Tibial artery (tissue), 4 donors: ENCODE measurements at regions not wholly inside any gene's neighbourhood (a gene's known extent, or its start where the extent isn't known, plus 50 kb on each side); places are given as distances from the start of the nearest gene placed in this dataset.

ENCODE experiments used
- DNase-seq, 2 donors: peaks; one replicate each; pipeline ENCODE4 v3.0.0-alpha.2; 2019
- H3K27ac ChIP-seq, 2 donors: fragments of 200-600 bp; sonication (generic) in 1 of 2; 1 replicate in 1 of 2; 2 replicates in 1 of 2; pipeline ENCODE4 v1.5.1; 2018 to 2019; ENCODE audit warnings: mild to moderate bottlenecking in 1 of 2
- H3K27me3 ChIP-seq, 2 donors: fragments of 200-600 bp; sonication (generic) in 1 of 2; one replicate each; pipeline versions ENCODE4 v1.5.1 to v1.6.0; 2016 to 2019
- H3K36me3 ChIP-seq, 3 donors: fragments of 200-600 bp; sonication (generic) in 2 of 3; one replicate each; pipeline ENCODE4 v1.5.1; 2016 to 2019; ENCODE audit warnings: mild to moderate bottlenecking in 2 of 3
- H3K4me1 ChIP-seq, 4 donors: fragments of 200-600 bp; sonication (generic) in 2 of 4; 1 replicate in 3 of 4; 2 replicates in 1 of 4; pipeline ENCODE4 v1.5.1; 2016 to 2019
- H3K4me3 ChIP-seq, 2 donors: fragments of 200-600 bp; sonication (generic) in 1 of 2; 1 replicate in 1 of 2; 2 replicates in 1 of 2; pipeline ENCODE4 v1.5.1; 2018 to 2019; ENCODE audit warnings: mild to moderate bottlenecking in 2 of 2
- H3K9me3 ChIP-seq, 3 donors: fragments of 200-600 bp; sonication (generic) in 1 of 3; one replicate each; pipeline ENCODE4 v1.5.1; 2016 to 2019
- CTCF ChIP-seq, 2 experiments: fragments of 200-600 bp in 1 of 2; fragments of 450-650 bp in 1 of 2; IDR thresholded peaks; one replicate each; pipeline ENCODE4 v1.5.1; 2017 to 2019; ENCODE audit warnings: antibody characterized with exemption in 2 of 2, mild to moderate bottlenecking in 1 of 2, moderate library complexity in 1 of 2
- intact Hi-C: fragments of 100-400 bp; cut with DNase I; formaldehyde crosslinking; loops from one replicate; pipeline ENCODE4 v1.15.0; 2023; ENCODE audit warnings: low total_unique reads

DNA sequence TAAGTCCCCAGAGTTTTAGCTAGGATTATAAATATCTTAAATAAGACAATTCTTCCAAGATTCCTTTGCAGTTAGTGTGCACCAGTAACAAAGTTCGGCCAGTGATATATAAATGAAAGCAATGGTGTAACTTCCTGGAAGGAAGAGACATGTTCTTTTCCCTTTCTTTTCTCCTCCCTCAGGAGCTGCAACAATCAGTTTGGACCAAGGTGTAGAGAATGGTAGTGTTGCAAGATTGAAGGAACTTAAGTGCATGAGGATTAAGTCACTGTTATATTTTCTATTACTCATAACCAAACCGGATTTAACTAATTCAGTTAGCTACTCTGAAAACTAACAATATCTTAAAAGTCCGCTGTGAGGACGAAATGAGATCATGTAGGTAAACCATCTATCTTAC lies 68.9 kb upstream of the KCNJ16 start:
- no peak for TF ChIP-seq CTCF (IDR thresholded peaks at IDR 0.05)
- H3K36me3 ChIP-seq = no peaks in the 10 kb centered on the region
- no peak for DNase-seq
- H3K4me3 ChIP-seq = no peak overlapping the region
- H3K27ac ChIP-seq = no peak overlapping the region
- no peaks in the 10 kb centered on the region for H3K9me3 ChIP-seq
- no peaks in the 10 kb centered on the region for H3K4me1 ChIP-seq
- intact Hi-C loops = no loop called here
- no peaks in the 10 kb centered on the region for H3K27me3 ChIP-seq

DNA sequence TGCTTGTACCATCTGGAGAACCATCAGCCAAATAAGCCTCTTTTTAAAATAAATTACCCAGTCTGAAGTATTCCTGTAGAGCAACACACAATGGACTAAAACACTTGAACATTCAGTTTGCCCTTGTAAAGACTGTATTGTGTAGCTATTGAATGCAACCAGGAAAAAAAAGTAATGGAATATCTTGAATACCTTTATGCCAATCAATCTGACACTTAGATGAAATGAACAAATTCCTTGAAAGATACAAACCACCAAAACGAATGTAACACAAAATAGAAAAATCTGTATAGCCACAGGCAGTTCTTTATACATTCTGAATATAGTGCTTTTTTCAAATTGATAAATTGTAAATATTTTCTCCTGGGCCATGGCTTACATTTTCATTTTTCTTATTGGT lies 63.3 kb upstream of the KCNJ16 start:
- intact Hi-C loops = no loop called here

DNA sequence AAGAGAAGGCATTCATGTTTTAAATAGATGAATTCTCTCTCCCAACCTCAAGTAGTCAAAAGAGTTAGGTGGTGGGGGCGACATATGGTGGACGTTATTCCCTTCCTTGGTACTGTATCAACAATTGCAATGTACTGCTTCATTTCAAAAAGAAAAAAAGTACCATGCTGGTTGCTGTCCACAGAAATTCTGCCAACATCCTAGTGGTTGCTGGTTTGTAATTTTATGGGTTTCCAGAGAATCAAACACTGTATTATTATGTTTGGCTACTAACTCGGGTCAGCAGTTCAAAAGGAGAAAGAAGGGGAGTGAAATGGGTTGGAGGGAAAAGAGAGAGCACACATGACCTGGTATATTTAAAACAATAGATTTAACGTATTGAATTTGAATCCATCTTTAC lies 61.1 kb upstream of the KCNJ16 start:
- DNase-seq = no peak

More for the DNA sequence above, 63.3 kb upstream of the KCNJ16 start:
- TF ChIP-seq CTCF (IDR thresholded peaks at IDR 0.05) = no peak
- Histone ChIP-seq H3K4me3 (no peak overlapping the region), H3K27me3 (no peaks in the 10 kb centered on the region), H3K36me3 (no peaks in the 10 kb centered on the region), H3K27ac (no peak overlapping the region), H3K9me3 (no peaks in the 10 kb centered on the region), H3K4me1 (no peaks in the 10 kb centered on the region)
- no peak for DNase-seq

DNA sequence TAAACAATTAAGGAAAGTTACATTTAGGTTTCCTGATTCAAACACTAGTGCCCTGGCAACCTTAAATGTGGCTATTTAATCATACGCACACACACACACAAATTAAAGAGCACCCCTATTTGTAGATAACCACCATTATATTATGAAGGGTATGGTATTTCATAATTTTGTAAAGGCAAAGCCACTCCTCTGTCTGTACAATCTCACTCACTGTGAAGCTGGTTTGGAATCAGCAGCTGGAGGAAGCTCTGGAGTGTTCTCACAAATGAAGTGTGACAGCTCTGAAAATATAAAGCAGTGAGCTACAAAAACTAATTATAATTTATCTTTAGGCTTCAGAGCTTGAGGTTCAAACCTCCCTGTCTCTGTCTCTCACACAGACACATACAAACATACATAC lies 57.9 kb upstream of the KCNJ16 start:
- intact Hi-C loops = no loop called here
- no peak for DNase-seq
- Histone ChIP-seq H3K4me3 (no peak overlapping the region), H3K9me3 (no peaks in the 10 kb centered on the region), H3K27ac (no peak overlapping the region), H3K36me3 (no peaks in the 10 kb centered on the region), H3K4me1 (peaks cover 0 to 9% (median 0%) of the 10 kb centered on the region in 4 donors), H3K27me3 (no peaks in the 10 kb centered on the region)
- TF ChIP-seq CTCF (IDR thresholded peaks at IDR 0.05) = no peak

More for the DNA sequence above, 61.1 kb upstream of the KCNJ16 start:
- no peak overlapping the region for H3K4me3 ChIP-seq
- H3K4me1 ChIP-seq = no peaks in the 10 kb centered on the region
- no peak for TF ChIP-seq CTCF (IDR thresholded peaks at IDR 0.05)
- H3K9me3 ChIP-seq = no peaks in the 10 kb centered on the region
- no peak overlapping the region for H3K27ac ChIP-seq
- no peaks in the 10 kb centered on the region for H3K27me3 ChIP-seq
- intact Hi-C loops = no loop called here
- H3K36me3 ChIP-seq = no peaks in the 10 kb centered on the region

DNA sequence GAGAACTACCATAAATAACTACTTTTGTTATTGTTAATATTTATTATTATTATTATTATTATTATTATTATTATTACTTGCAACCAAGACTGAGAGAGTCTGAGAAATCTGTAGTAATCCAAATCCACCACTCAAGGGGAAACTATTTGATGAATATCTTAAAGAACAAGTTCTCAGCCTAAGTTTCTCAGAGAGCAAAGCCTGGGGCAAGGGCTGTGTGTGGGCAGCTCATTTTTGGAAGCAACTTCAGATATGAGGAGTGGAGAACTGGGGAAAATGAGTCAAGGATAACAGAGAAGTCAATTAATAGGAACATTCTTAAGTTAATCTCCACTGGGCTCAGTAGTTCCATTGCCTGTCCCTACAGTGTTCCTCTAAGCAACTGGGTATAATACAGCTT lies 57.1 kb upstream of the KCNJ16 start:
- intact Hi-C loops = no loop called here
- TF ChIP-seq CTCF (IDR thresholded peaks at IDR 0.05) = no peak
- Histone ChIP-seq H3K9me3 (no peaks in the 10 kb centered on the region), H3K27ac (no peak overlapping the region), H3K4me1 (peaks cover 0 to 11% (median 0%) of the 10 kb centered on the region in 4 donors), H3K4me3 (no peak overlapping the region), H3K27me3 (no peaks in the 10 kb centered on the region), H3K36me3 (no peaks in the 10 kb centered on the region)
- no peak for DNase-seq

- no peak for TF ChIP-seq CTCF (IDR thresholded peaks at IDR 0.05)
- Histone ChIP-seq H3K9me3 (no peaks in the 10 kb centered on the region), H3K4me3 (no peak overlapping the region), H3K36me3 (no peaks in the 10 kb centered on the region), H3K27ac (no peak overlapping the region), H3K27me3 (no peaks in the 10 kb centered on the region), H3K4me1 (peaks cover 0 to 11% (median 0%) of the 10 kb centered on the region in 4 donors)
- intact Hi-C loops = no loop called here
- no peak for DNase-seq
These were observed 53.3 kb upstream of the KCNJ16 start for GRCh38 chr17:70021726-70022125.
